Rectal smooth muscle tissue (tissue), 1 donor: ENCODE measurements at regions not wholly inside any gene's neighbourhood (a gene's known extent, or its start where the extent isn't known, plus 50 kb on each side); places are given as distances from the start of the nearest gene placed in this dataset.

Experiments
- H3K27ac ChIP-seq: one replicate; pipeline ENCODE4 v1.7.0; 2013; ENCODE audit warnings: low read depth, low read length, inconsistent platforms
- H3K27me3 ChIP-seq: one replicate; pipeline ENCODE4 v1.7.0; 2013; ENCODE audit warnings: low read length; ENCODE audit not compliant: control insufficient read depth, insufficient read depth
- H3K36me3 ChIP-seq: one replicate; pipeline ENCODE4 v1.7.0; 2013; ENCODE audit warnings: low read length; ENCODE audit not compliant: control insufficient read depth, insufficient read depth
- H3K4me1 ChIP-seq: one replicate; pipeline ENCODE4 v1.7.0; 2013; ENCODE audit warnings: low read length; ENCODE audit not compliant: control insufficient read depth, insufficient read depth
- H3K4me3 ChIP-seq: one replicate; pipeline ENCODE4 v1.7.0; 2013; ENCODE audit warnings: low read length
- H3K9ac ChIP-seq: one replicate; pipeline ENCODE4 v1.7.0; 2013; ENCODE audit warnings: low read length

DNA sequence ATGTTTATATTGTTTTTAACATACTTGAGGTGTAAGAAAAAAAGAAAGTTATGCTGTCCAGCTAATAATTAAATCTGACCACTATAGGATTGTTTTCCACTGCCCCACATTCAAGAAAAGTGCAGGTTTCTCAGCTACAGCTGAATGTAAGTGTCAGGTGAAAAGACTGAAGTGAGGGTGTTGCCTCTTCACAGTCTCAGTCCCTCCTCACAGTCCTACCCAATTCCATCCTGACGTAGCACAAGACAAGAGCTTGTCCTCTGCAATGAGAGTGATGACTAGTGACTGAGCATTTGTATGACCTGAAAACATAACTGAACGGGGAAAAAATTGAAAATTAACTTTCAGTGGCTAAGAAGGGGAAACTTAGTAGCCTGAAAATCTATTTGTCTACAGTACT is 1039.5 kb downstream of the ADGRL2 start:
- Histone ChIP-seq H3K27ac (no peak overlapping the region), H3K4me3 (no peak overlapping the region), H3K36me3 (no peaks in the 10 kb centered on the region), H3K4me1 (no peaks in the 10 kb centered on the region), H3K9ac (no peak overlapping the region), H3K27me3 (no peaks in the 10 kb centered on the region)

- Histone ChIP-seq H3K36me3 (no peaks in the 10 kb centered on the region), H3K4me3 (no peak overlapping the region), H3K9ac (no peak overlapping the region), H3K27ac (no peak overlapping the region), H3K27me3 (no peaks in the 10 kb centered on the region), H3K4me1 (no peaks in the 10 kb centered on the region)
These were observed 1037.2 kb downstream of the ADGRL2 start for GRCh38 chr1:82837766-82838465.

GRCh38 chr1:82836973-82837680 is 1036.4 kb downstream of the ADGRL2 start:
- H3K27ac ChIP-seq: no peak overlapping the region
- H3K27me3 ChIP-seq: no peaks in the 10 kb centered on the region
- H3K4me1 ChIP-seq: no peaks in the 10 kb centered on the region
- H3K4me3 ChIP-seq: no peak overlapping the region
- H3K9ac ChIP-seq: no peak overlapping the region
- H3K36me3 ChIP-seq: no peaks in the 10 kb centered on the region

- Histone ChIP-seq H3K27me3 (no peaks in the 10 kb centered on the region), H3K4me1 (no peaks in the 10 kb centered on the region), H3K4me3 (no peak overlapping the region), H3K36me3 (no peaks in the 10 kb centered on the region), H3K9ac (no peak overlapping the region), H3K27ac (no peak overlapping the region)
These were observed 1035.7 kb downstream of the ADGRL2 start for GRCh38 chr1:82836213-82836972.

- H3K27me3 ChIP-seq: no peaks in the 10 kb centered on the region
- no peaks in the 10 kb centered on the region for H3K36me3 ChIP-seq
- no peak overlapping the region for H3K9ac ChIP-seq
- H3K4me3 ChIP-seq: no peak overlapping the region
- H3K27ac ChIP-seq: no peak overlapping the region
- no peaks in the 10 kb centered on the region for H3K4me1 ChIP-seq
These were observed 1030.1 kb downstream of the ADGRL2 start for GRCh38 chr1:82830690-82831380.

- Histone ChIP-seq H3K4me1 (no peaks in the 10 kb centered on the region), H3K9ac (no peak overlapping the region), H3K36me3 (no peaks in the 10 kb centered on the region), H3K27me3 (no peaks in the 10 kb centered on the region), H3K27ac (no peak overlapping the region), H3K4me3 (no peak overlapping the region)
These were observed 1028.8 kb downstream of the ADGRL2 start for GRCh38 chr1:82829527-82829926.

DNA sequence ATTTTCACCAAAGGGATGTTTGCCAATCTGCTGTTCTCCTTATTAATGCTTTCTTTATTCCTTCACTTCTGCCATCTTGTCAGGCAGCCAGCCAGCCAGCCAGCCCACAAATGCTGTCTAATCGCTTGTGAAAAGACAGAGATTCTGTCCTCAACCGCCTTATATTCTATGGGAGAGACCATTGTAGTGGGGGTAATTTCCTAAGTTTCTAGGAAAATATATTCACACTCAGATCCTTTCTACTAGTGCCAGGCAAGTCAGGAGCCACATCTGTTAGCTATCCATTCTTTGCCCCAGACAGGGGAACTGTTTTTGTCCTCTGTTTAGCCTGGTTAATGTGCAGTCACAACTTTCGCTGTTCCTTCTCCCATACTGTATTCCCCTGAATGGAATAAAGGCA is 1023.1 kb downstream of the ADGRL2 start:
- Histone ChIP-seq H3K36me3 (no peaks in the 10 kb centered on the region), H3K4me3 (no peak overlapping the region)

GRCh38 chr1:82820816-82821215 is 1020.1 kb downstream of the ADGRL2 start:
- H3K9ac ChIP-seq: no peak overlapping the region
- H3K27ac ChIP-seq: no peak overlapping the region
- no peaks in the 10 kb centered on the region for H3K4me1 ChIP-seq

More for the DNA sequence above, 1023.1 kb downstream of the ADGRL2 start:
- Histone ChIP-seq H3K4me1 (no peaks in the 10 kb centered on the region), H3K27me3 (no peaks in the 10 kb centered on the region), H3K9ac (no peak overlapping the region), H3K27ac (no peak overlapping the region)

GRCh38 chr1:82819234-82819633 is 1018.5 kb downstream of the ADGRL2 start:
- no peak overlapping the region for H3K4me3 ChIP-seq
- no peaks in the 10 kb centered on the region for H3K4me1 ChIP-seq
- no peaks in the 10 kb centered on the region for H3K36me3 ChIP-seq
- no peak overlapping the region for H3K27ac ChIP-seq
- no peak overlapping the region for H3K9ac ChIP-seq
- no peaks in the 10 kb centered on the region for H3K27me3 ChIP-seq

More at GRCh38 chr1:82820816-82821215, 1020.1 kb downstream of the ADGRL2 start:
- Histone ChIP-seq H3K36me3 (no peaks in the 10 kb centered on the region), H3K27me3 (no peaks in the 10 kb centered on the region), H3K4me3 (no peak overlapping the region)

- H3K9ac ChIP-seq: no peak overlapping the region
These were observed 1017.9 kb downstream of the ADGRL2 start for GRCh38 chr1:82818586-82818985.

GRCh38 chr1:82813386-82813785 is 1012.7 kb downstream of the ADGRL2 start:
- Histone ChIP-seq H3K27me3 (no peaks in the 10 kb centered on the region), H3K36me3 (no peaks in the 10 kb centered on the region), H3K4me1 (no peaks in the 10 kb centered on the region), H3K4me3 (no peak overlapping the region), H3K9ac (no peak overlapping the region), H3K27ac (no peak overlapping the region)

More at GRCh38 chr1:82818586-82818985, 1017.9 kb downstream of the ADGRL2 start:
- H3K27ac ChIP-seq: no peak overlapping the region
- no peaks in the 10 kb centered on the region for H3K27me3 ChIP-seq
- no peaks in the 10 kb centered on the region for H3K36me3 ChIP-seq
- no peaks in the 10 kb centered on the region for H3K4me1 ChIP-seq
- H3K4me3 ChIP-seq: no peak overlapping the region

GRCh38 chr1:82810601-82811000 is 1009.9 kb downstream of the ADGRL2 start:
- Histone ChIP-seq H3K4me3 (no peak overlapping the region), H3K4me1 (no peaks in the 10 kb centered on the region), H3K27me3 (no peaks in the 10 kb centered on the region), H3K9ac (no peak overlapping the region), H3K27ac (no peak overlapping the region), H3K36me3 (no peaks in the 10 kb centered on the region)
